Stomach (tissue), 4 donors: ENCODE measurements at regions not wholly inside any gene's neighbourhood (a gene's known extent, or its start where the extent isn't known, plus 50 kb on each side); places are given as distances from the start of the nearest gene placed in this dataset.

ENCODE experiments used
- EP300 ChIP-seq: sonication (generic); formaldehyde crosslinking; IDR thresholded peaks from one replicate; pipeline ENCODE4 v1.6.1; 2017; ENCODE audit warnings: antibody characterized with exemption
- POLR2A ChIP-seq, 4 donors: fragments of 450-650 bp; IDR thresholded peaks; one replicate each; pipeline ENCODE4 v1.6.1; 2016; ENCODE audit warnings: antibody characterized with exemption in 4 of 4, control low read depth in 2 of 4, mild to moderate bottlenecking in 1 of 4, moderate library complexity in 1 of 4
- POLR2AphosphoS5 ChIP-seq, 3 donors: sonication (generic); formaldehyde crosslinking; IDR thresholded peaks; one replicate each; pipeline ENCODE4 v1.6.1; 2016; ENCODE audit warnings: antibody characterized with exemption in 3 of 3
- TF ChIP-seq, protein P1 (sequence below), 7 experiments: fragments of 450-650 bp in 4 of 7; fragments of 200-600 bp in 3 of 7; sonication (generic) in 3 of 7; IDR thresholded peaks; one replicate each; pipeline ENCODE4 v1.5.1; 2016 to 2019; ENCODE audit warnings: antibody characterized with exemption in 7 of 7, control low read depth in 2 of 7, mild to moderate bottlenecking in 1 of 7

DNA sequence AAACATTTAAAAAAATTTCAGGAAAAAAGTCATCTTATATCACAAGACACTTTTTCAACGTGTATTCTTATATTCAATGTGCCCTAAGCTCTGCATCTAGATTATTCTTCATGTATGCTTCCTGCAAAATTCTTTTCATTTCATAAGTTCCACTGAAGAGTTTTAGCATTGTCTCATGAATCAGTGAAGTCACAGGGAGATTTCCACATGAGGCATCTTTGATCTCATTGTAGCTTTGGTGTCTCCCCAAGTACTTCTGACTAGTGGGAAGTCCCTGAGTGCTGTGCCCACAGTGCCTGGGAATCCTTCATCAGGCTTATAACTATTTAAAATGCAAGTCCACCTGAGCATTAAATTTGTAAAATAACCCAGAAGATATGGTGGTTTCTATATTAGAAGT lies 123.8 kb downstream of the MAD2L1 start:
- TF ChIP-seq, protein P1, sequence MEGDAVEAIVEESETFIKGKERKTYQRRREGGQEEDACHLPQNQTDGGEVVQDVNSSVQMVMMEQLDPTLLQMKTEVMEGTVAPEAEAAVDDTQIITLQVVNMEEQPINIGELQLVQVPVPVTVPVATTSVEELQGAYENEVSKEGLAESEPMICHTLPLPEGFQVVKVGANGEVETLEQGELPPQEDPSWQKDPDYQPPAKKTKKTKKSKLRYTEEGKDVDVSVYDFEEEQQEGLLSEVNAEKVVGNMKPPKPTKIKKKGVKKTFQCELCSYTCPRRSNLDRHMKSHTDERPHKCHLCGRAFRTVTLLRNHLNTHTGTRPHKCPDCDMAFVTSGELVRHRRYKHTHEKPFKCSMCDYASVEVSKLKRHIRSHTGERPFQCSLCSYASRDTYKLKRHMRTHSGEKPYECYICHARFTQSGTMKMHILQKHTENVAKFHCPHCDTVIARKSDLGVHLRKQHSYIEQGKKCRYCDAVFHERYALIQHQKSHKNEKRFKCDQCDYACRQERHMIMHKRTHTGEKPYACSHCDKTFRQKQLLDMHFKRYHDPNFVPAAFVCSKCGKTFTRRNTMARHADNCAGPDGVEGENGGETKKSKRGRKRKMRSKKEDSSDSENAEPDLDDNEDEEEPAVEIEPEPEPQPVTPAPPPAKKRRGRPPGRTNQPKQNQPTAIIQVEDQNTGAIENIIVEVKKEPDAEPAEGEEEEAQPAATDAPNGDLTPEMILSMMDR (IDR thresholded peaks at IDR 0.05): no peak
- TF ChIP-seq POLR2A (IDR thresholded peaks at IDR 0.05): no peak
- no peak for TF ChIP-seq EP300
- no peak for TF ChIP-seq POLR2AphosphoS5 (IDR thresholded peaks at IDR 0.05)
